ENCODE measurements at regions not wholly inside any gene's neighbourhood (a gene's known extent, or its start where the extent isn't known, plus 50 kb on each side); places are given as distances from the start of the nearest gene placed in this dataset.

DNA sequence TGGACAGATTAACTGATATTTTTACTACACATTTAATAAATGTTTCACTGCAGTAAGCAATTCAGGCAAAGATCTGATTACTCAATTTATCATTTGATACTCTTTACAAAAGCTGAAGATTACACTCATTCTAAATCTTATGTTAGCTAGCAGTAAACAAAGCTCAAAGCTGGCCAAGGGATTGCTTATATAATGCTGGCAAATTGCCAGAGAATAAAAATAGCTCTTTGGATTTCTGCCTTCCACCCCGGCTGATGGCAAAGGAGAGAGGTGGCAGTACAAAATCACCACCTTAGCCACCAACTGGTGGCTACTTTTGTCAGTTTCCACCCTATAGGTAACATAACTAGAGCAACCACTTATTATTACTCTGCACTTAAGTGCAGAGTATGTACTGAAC is 320.5 kb downstream of the FSIP2 start:
- TF ChIP-seq, protein P1, sequence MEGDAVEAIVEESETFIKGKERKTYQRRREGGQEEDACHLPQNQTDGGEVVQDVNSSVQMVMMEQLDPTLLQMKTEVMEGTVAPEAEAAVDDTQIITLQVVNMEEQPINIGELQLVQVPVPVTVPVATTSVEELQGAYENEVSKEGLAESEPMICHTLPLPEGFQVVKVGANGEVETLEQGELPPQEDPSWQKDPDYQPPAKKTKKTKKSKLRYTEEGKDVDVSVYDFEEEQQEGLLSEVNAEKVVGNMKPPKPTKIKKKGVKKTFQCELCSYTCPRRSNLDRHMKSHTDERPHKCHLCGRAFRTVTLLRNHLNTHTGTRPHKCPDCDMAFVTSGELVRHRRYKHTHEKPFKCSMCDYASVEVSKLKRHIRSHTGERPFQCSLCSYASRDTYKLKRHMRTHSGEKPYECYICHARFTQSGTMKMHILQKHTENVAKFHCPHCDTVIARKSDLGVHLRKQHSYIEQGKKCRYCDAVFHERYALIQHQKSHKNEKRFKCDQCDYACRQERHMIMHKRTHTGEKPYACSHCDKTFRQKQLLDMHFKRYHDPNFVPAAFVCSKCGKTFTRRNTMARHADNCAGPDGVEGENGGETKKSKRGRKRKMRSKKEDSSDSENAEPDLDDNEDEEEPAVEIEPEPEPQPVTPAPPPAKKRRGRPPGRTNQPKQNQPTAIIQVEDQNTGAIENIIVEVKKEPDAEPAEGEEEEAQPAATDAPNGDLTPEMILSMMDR (IDR thresholded peaks at IDR 0.05): no peak
- no peak for TF ChIP-seq POLR2A (IDR thresholded peaks at IDR 0.05)
